Mucosa of descending colon (tissue), 3 donors: ENCODE measurements at regions not wholly inside any gene's neighbourhood (a gene's known extent, or its start where the extent isn't known, plus 50 kb on each side); places are given as distances from the start of the nearest gene placed in this dataset.

Source experiments
- ATAC-seq: fragments of 200-7000 bp; cut with Tn5 transposase; one replicate; pipeline ENCODE4 v1.9.1; 2020; ENCODE audit warnings: mild to moderate bottlenecking, moderate library complexity
- DNase-seq, 3 donors: peaks; one replicate each; pipeline ENCODE4 v3.0.0-alpha.2; 2020
- H3K36me3 ChIP-seq: fragments of 200-600 bp; one replicate; pipeline ENCODE4 v1.8.0; 2021; ENCODE audit warnings: low read depth, mild to moderate bottlenecking
- H3K4me1 ChIP-seq: fragments of 200-600 bp; one replicate; pipeline ENCODE4 v1.8.0; 2021; ENCODE audit warnings: low read depth, mild to moderate bottlenecking
- H3K4me3 ChIP-seq: fragments of 200-600 bp; one replicate; pipeline ENCODE4 v1.8.0; 2021; ENCODE audit warnings: mild to moderate bottlenecking
- H3K9me3 ChIP-seq: fragments of 200-600 bp; one replicate; pipeline ENCODE4 v1.8.0; 2021; ENCODE audit warnings: mild to moderate bottlenecking
- intact Hi-C, 2 donors: fragments of 100-400 bp; cut with DNase I in 1 of 2; cut with micrococcal nuclease in 1 of 2; formaldehyde crosslinking; loops; one replicate each; pipeline versions ENCODE4 v1.11.0 to v1.11.1; 2022; cut with DNase I, micrococcal nuclease
- TF ChIP-seq, protein P1 (sequence below): fragments of 200-600 bp; IDR thresholded peaks from one replicate; pipeline ENCODE4 v1.8.0; 2022; ENCODE audit warnings: antibody characterized with exemption, mild to moderate bottlenecking
- donor health status: DM: no; HTN: no; CAD: no; lungs with moderate emphysema.
- donor health status: DM: no; HTN: no; CAD: no.
- donor health status: DM: no; HTN: yes; CAD: no.

DNA sequence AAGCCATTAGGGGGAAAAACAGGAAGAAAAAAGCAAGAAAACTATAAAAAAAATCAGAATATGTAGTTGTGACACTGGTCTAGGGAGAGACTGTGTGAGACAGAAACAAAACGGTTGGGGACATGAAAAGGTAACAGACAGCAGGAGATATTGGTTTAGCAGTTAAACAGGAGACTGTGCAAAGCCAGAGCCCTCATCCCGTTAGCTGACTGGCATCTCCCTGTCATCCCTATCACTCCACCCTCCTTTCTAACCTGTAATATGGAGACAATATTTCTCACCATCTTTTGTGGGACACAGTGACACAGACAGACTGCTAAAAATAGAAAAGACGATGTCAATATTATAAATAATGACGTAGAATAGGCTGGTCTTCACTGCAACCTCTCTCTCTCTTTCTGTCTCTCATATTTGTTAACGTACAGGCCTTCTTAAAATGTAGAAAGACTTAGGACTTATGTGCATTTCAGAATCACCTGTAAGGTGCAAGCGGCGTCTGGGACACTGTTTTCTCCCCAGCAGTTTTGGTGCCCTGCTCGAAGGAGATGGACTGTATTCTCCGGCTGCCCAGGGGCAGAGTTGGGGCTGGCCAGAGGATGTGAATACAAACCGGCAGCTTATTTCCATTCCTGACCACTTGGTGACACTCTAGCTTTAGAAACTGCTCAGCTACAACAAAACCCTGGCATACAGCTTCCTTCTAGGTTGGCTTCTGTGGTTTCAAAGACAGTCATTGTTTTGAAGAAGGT is 190.6 kb downstream of the MAT2B start:
- TF ChIP-seq, protein P1, sequence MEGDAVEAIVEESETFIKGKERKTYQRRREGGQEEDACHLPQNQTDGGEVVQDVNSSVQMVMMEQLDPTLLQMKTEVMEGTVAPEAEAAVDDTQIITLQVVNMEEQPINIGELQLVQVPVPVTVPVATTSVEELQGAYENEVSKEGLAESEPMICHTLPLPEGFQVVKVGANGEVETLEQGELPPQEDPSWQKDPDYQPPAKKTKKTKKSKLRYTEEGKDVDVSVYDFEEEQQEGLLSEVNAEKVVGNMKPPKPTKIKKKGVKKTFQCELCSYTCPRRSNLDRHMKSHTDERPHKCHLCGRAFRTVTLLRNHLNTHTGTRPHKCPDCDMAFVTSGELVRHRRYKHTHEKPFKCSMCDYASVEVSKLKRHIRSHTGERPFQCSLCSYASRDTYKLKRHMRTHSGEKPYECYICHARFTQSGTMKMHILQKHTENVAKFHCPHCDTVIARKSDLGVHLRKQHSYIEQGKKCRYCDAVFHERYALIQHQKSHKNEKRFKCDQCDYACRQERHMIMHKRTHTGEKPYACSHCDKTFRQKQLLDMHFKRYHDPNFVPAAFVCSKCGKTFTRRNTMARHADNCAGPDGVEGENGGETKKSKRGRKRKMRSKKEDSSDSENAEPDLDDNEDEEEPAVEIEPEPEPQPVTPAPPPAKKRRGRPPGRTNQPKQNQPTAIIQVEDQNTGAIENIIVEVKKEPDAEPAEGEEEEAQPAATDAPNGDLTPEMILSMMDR, result peak; percentile 13
- Histone ChIP-seq H3K9me3 (no peaks in the 10 kb centered on the region), H3K4me1 (no peaks in the 10 kb centered on the region), H3K36me3 (no peaks in the 10 kb centered on the region), H3K4me3 (no peak overlapping the region)
- ATAC-seq (peak; percentile 92), DNase-seq (peak in 2 of 3 donors; percentile 27 to 68)
- intact Hi-C loops, result loop anchor here (10.0 kb wide), 2 partner anchors 131 to 809 kb away; no protein-coding TSS in a partner anchor

DNA sequence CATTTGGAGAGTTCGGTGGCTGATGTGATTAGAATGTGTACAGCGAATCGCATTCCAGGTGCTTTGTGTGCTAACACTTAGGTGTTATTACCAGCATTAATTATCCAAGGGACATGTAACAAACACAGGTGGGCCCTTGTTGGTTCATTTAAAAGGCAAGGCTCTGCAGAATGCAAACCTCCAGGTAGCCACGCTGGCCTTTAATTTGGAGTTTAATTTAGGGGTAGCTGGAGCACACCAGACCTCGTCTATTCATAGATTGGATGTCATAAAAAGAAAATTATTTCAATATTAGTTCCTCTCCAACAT is 191.1 kb downstream of the MAT2B start:
- H3K4me1 ChIP-seq, result no peaks in the 10 kb centered on the region
- intact Hi-C loops, result loop anchor here (10.0 kb wide), 2 partner anchors 132 to 808 kb away; no protein-coding TSS in a partner anchor
- no peak for ATAC-seq
- H3K9me3 ChIP-seq, result no peaks in the 10 kb centered on the region
- TF ChIP-seq, protein P1, result no peak
- H3K36me3 ChIP-seq, result no peaks in the 10 kb centered on the region
- no peak for DNase-seq
- H3K4me3 ChIP-seq, result no peak overlapping the region

DNA sequence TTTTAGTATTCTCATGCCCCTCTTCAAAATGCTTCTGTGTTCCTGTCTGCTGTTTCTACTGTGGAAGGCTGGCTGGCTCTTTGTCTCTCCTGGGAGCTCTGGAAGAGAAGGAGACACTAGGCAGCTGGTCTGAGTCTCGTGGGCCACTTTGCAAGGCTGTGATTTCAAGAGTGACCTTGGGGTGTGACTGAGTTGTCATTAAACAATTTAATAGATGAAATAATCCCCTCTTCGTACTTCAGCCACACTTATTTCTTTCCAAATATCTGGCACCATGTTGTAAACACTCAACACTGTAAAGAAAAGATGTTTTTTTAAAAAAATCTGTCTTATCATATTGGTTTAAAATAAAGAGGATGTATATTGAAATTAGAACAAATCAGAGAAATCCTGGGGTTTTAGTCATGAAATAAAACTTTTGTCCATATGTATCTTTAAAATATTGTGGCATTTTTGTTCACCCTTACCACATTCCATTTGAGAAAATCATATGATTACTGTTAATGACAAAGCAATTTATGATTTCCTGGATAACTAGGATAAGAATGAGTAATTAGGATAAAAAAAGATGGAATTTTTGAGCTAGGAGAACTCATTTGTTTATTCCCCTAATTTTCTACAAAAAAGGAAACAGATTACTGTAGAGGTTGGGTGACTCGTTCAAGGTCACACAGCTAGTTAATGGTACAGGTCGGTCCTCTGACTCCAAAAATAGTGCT is 200.8 kb downstream of the MAT2B start:
- Histone ChIP-seq H3K4me1 (no peaks in the 10 kb centered on the region), H3K4me3 (no peak overlapping the region), H3K9me3 (no peaks in the 10 kb centered on the region), H3K36me3 (no peaks in the 10 kb centered on the region)
- TF ChIP-seq, protein P1, result no peak
- DNase-seq, result no peak
- no peak for ATAC-seq
- intact Hi-C loops, result no loop called here

DNA sequence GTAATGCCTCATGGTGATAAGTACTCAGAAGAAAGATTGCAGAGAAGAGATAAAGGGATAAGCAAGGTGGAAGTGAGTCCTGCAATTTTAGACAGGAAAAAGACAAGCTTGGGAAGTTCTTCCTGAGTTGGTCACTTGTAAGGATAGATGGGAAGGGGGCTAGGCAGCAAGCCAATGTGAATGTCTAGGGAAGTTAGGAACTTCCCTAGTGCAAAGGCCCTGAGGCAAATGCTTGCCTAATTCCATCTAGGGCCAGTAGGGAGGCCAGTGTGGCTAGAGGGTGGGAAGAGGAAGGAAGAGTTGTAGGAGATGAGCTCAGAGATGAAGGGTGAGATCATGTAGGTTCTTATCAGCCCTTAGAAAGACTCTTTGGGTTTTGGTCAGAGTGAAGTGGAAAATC is 206.6 kb downstream of the MAT2B start:
- Histone ChIP-seq H3K36me3 (no peaks in the 10 kb centered on the region), H3K4me3 (no peak overlapping the region), H3K9me3 (no peaks in the 10 kb centered on the region), H3K4me1 (no peaks in the 10 kb centered on the region)
- intact Hi-C loops, result no loop called here
- TF ChIP-seq, protein P1, result no peak
- DNase-seq (no peak), ATAC-seq (no peak)

DNA sequence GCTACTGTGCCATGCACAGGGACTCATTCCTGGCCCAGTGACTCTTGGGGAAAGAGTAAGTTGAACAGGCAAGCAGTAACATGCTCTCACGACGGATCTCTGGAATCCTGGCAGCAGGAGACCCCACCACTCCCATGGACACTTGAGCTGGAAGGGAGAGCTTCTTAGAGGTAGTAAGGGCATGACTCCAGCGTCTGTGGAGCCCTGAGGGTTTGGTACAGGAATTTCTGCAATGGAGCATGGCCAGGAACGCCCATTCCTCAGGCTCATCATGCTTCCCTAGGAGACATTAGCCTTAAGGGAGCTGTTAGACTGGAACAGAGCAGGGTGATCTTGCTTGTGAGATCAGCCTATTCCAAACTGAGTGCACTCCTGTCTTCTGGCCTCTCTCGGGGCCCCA is 212.9 kb downstream of the MAT2B start:
- intact Hi-C loops, result no loop called here
- no peak for ATAC-seq
- Histone ChIP-seq H3K9me3 (no peaks in the 10 kb centered on the region), H3K4me1 (no peaks in the 10 kb centered on the region), H3K36me3 (no peaks in the 10 kb centered on the region), H3K4me3 (no peak overlapping the region)
- TF ChIP-seq, protein P1, result no peak
- no peak for DNase-seq
